Suppressor macrophage treated with lipopolysaccharide for 4 hours (primary cell): ENCODE measurements at regions not wholly inside any gene's neighbourhood (a gene's known extent, or its start where the extent isn't known, plus 50 kb on each side); places are given as distances from the start of the nearest gene placed in this dataset.
"Not testable (repeated sequence)": the region's sequence is repeated elsewhere in the genome, so short reads cannot be mapped to it uniquely, and the experiment has no call there.

ENCODE experiments used
- DNase-seq: peaks from one replicate; pipeline ENCODE4 v3.0.0-alpha.2; 2020

DNA sequence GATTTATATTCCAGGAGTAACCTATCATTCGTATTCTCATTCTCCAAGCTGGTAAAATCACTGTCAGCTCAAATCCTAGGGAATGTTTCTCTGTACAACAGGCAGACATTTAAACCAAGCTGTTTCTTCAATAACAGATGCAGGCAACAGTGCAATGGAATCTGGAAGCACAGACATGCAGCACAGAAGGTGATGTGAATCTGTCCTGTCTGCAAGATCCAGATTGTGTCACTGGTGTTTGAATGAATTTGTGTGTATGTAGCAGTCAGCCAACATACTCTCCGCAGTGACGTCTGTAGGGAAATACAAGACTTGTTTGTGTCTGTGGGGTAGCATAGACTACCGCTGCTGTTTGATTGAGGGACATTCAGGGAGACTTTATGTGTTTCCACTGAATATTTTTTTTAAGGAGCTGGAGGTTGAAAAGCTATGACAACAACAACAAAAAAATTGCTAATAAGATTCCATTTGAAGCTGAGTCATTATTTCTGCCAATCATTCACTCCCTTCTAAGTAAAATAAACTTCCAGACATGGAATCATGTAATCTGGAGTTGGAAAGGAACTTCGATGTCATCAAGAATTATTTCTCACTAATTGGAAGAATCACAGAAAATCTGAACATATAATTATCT is 122.9 kb upstream of the MYO3A start:
- no peak for DNase-seq

DNA sequence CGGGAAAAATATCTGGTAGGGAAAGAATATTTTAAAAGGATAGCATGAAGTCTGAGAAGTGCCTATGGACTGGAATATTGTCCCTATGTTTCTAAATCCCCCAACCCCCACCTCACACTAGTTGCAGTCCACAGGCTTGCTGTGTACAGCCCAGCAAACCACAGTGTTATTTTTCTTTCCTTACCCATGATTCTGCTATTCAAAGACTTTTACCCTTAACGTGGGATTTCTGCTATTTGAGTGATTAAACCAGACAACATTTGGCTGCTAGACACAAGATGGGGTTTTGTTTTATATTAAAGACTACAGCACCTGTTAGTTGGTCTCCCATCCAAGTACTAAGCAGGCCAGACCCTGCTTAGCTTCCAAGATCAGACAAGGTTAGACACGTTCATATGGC is 120.5 kb upstream of the MYO3A start:
- no peak for DNase-seq

DNA sequence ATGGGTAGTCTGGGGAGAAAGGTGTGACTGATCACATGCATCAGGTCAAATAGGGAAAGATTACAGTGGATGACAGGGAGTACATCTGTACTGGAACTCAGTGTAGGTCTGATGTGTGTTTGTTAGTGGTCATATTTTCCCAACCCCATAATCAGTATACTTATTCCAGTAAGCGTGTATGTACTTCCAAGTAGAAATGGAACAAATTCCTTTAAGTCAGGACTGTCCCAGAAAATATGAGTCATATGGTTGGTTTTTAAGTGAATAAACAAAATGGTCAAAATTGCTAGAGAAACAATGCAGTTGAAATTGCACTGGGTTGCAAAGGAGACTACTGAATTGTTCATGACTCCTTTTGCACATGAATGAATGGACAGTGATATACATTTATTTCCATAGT is 118.8 kb upstream of the MYO3A start:
- no peak for DNase-seq

DNA sequence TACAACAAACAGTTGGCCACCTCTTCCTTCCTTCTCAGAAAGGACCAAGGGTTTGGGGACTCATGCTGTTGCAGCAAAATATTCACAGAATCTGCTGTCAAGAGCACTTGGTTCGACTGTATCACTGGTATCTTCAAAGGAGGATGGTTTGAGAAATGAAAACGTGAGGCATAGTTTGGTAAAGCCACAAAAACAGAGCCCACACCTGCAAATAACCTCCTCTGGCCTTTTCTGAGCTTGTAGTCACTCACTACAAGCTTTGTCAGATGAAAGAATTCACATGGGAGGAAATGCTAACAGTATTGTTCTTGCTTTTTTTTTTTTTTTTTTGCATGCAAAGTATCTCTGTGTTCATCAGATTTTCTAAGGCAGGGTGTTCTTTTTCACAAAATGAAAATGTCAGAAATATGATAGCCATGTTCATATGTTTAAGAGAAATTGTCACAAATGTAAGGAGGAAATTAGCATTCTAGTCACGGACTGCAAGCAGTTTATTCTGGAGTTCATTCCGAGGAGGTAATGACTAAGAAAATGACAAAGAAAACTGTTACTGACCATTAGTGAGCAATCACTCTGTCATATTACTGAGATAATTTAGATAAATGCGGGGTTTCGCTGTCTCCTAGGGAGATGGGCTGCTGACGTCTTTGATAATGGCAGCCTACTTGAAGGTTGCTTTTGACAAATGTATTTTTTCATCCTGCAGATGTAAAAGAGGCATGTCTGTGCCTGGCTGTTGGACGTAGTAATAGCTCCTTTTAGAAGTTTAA is 117.8 kb upstream of the MYO3A start:
- no peak for DNase-seq

DNA sequence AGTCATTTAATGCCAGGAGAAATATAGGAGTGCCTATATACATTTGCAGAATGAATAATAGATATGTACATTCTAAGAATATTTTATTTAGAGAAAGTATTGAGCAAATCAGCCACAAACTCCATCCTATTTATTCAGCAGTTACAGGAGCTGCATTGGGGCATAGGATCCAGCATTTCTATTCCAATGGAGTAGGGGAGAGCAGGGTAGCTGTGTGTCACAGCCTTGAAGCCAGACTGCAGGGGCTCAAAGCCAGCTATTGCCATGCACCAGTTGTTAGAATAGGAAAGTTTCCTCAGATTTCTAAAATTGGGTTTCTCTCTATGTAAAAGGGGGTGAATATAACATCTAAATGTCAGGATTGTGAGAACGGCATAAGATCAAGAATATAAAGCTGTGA is 116.8 kb upstream of the MYO3A start:
- no peak for DNase-seq

- no peak for DNase-seq
These were observed 115.3 kb upstream of the MYO3A start for GRCh38 chr10:25818751-25819150.

GRCh38 chr10:25820472-25820871 is 113.6 kb upstream of the MYO3A start:
- DNase-seq: peak; percentile 42

DNA sequence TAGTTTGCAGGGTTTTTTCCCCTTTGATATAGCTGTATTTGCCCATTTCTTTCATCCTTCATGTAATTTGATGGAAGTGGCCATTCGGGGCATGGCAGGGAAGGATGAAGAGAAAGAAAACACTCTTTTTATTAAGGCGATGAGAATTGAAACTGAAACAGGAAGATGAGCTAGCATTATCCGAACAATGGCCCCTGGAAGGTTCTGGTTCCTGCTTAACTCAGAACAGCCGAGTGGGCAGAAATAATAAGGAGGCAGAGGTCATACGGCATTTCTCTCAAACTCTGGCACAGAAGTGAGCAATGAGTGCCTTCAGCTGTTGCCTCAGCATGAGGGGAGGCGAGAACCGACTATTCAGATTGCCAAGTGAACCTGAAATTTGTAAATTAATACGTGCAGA is 113.2 kb upstream of the MYO3A start:
- peak; percentile 76 for DNase-seq

GRCh38 chr10:25824050-25824449 is 110.0 kb upstream of the MYO3A start:
- DNase-seq: no peak

DNA sequence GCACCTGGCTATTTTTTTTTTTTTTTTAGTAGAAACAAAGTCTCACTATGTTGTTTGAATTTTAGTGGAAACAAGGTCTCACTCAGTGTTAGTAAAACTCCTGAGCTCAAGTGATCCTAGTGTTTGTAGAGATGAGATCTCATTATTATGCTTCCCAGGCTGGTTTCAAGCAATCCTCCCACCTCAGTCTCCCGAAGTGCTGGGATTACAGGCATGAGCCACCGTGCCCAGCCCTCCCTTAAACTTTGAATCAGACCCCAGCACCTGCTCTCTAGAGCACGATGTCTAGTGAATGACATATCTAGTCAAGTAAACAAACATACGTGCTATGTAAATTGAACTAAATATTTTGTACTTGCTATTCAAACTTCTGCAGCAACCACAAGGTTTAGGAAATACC is 105.6 kb upstream of the MYO3A start:
- DNase-seq: no peak

GRCh38 chr10:25831080-25831479 is 102.9 kb upstream of the MYO3A start:
- no peak for DNase-seq

DNA sequence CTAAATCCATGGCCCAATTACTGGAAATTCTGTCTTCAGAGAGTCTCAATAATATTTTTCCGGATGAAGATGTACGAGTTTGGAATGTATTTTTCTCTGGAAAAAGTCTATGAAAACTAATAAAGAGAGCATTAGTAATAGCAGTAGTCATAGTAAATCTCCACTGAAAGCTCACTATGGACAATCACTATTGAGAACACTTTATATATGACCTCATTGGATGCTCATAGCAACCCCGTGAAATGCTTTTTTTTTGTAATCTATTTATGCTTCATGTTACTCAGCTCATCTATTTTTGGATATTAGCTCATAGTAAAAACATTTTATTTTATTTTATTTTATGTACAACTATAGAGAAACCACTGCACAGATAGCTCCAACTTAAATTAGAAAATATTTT is 94.3 kb upstream of the MYO3A start:
- no peak for DNase-seq

- DNase-seq: not testable (repeated sequence)
These were observed 93.2 kb upstream of the MYO3A start for GRCh38 chr10:25840875-25841274.

DNA sequence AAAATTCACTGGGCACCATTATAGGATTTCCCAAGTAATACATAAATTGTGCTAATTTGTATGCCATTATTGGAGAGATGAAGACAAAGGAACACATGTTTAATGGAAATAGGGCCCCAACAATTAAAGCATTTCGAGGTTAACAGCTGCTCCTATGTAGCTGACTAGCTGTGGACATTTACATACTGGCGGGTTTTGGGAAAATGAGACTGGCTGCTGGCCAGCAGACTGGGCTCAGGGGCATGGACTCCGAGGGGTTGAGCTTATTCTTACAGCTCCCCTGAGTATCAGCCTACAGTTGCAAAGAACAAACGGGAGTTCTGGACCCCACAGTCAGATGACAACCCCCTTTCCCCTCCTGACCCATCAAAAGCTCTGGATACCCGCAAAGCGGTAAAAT is 91.9 kb upstream of the MYO3A start:
- DNase-seq: no peak

DNA sequence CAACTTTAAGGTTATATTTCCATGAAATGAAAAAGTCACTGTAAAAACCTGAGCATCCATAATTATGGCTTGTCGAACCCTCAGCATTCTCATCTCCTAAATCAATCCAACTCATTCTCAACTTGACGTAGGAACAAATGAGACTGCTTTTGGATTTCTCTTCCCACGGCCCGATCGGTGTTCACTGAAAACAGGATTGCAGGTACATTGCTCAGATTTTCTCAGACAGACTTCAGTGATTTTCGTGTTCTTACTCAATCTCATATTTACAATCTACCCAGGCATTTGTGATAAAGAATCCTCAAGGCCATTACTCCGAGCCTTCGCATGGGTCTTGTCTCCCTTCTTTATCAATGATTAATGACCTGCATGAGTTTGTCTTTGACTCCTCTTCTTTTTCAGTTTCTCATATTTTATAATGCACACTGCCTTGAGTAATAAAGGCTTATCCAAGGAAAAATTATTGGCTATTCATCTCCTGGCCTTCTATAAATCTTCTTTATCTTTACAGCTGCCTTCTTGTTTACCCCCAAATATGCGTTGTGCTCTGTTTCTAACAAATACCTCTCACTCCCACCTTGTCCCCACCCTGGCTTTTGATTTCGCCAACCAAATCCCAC is 90.4 kb upstream of the MYO3A start:
- DNase-seq: no peak

DNA sequence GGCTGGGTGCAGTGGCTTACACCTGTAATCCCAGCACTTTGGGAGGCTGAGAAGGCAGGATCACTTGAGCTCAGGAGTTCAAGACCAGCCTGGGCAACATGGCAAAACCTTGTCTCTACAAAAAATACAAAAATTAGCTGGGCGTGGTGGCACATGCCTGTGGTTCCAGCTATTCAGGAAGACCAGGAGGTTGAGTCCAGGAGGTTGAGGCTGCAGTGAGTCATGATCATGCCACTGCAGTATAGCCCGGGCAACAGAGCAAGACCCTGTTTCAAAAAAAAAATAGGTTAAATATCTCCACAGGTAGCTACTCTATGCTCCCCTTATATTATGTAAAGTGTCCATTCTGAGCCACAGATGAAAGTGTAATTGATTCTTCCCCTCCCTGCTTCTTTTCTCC is 89.3 kb upstream of the MYO3A start:
- DNase-seq: not testable (repeated sequence)

DNA sequence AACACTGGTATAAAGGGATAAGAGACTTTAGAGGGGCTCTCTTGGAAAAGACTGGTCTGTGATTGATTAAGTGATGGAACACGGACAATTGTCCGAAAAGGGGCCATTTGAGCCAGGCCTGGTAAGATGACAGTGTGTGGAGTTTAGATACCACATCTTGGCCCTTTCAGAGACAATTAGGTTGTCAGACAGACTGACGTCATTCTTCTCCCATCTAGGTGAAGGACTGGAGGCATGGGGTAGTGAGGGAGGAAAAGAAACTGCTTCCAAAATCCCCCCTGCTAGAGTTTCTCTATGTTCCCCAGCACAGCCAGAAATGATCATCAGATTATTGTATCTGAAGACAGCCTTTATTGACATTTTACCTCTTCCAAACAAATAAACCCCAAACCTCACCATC is 84.8 kb upstream of the MYO3A start:
- no peak for DNase-seq

DNA sequence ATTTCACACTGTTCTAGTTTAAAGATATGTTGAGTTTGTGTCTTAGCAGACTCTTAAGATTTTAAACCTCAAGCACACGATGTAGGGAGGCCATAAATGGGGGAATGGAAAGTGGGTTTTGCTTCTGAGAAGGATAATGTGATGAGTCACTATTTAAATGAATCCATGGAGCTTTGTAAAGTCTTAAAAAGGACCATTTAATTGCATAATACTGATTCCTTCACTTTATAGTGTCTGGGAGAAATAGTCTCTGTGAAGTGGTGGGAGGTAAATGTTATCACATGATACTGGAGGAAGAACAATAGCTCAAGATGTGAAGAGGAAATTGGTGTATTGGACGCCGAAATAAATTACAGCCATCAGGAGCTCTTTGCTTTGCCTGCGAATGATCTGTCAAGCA is 84.0 kb upstream of the MYO3A start:
- DNase-seq: no peak

DNA sequence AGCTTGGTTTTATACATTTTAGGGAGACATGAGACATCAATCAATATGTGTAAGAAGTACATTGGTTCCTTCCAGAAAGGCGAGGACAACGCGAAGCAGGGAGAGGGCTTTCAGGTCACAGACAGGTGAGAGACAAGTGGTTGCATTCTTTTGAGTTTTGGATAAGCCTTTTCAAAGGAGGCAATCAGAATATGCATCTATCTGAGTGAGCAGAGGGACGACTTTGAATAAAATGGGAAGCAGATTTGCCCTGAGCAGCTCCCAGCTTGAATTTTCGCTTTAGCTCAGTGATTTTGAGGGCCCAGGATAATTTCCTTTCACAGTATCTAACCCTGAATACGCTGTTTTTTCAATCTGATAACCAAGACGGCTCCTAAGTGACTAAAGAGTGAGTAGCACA is 82.5 kb upstream of the MYO3A start:
- no peak for DNase-seq

GRCh38 chr10:25852364-25852941 is 81.6 kb upstream of the MYO3A start:
- DNase-seq: no peak

- DNase-seq: no peak
These were observed 76.0 kb upstream of the MYO3A start for GRCh38 chr10:25858076-25858475.

DNA sequence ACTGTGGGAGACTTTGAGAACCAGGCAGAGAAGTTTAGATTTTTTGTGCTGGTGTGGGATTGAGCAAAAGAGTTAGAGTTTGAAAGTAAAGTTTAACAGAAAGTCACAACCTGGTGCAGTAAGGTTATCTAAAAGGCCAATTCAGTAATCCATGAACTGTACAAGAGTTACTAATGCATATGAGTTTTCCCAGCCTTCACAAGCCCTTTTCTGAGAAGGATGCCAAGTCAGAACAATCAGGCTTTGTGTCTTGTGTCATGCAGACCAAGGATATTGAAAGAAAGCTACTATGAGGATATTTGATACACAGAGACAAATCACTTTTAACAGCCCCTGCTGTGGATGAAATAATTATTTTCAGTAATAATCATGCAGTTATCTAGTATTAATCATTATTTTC is 68.8 kb upstream of the MYO3A start:
- DNase-seq: no peak

DNA sequence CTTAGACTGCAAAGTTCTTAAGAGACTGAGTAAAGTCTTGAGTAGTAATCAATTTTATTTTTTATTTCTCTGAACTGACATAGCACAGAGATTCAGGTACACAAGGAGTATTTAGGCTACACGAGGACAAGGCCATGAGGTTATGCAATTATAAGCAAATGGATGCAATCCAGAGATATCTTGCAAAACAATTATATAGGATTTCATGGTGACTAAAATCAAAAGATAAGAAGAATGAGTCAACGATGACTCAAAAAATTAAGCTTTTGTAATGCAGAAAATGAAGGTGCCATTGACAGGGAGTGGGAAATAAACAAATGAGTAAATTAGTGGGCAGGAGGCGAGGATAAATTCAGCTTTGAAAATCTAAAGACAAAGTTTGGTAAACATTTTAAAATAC is 66.7 kb upstream of the MYO3A start:
- DNase-seq: no peak

GRCh38 chr10:25869067-25869591 is 64.9 kb upstream of the MYO3A start:
- no peak for DNase-seq
